HUES6 (cell line): ENCODE measurements at regions not wholly inside any gene's neighbourhood (a gene's known extent, or its start where the extent isn't known, plus 50 kb on each side); places are given as distances from the start of the nearest gene placed in this dataset.

ENCODE experiments used
- H3K27ac ChIP-seq: 2 replicates; pipeline ENCODE4 v1.7.0; 2013; ENCODE audit warnings: low read depth, mild to moderate bottlenecking, low read length, inconsistent platforms
- H3K27me3 ChIP-seq: 2 replicates; pipeline ENCODE4 v1.6.1; 2013; ENCODE audit warnings: low read length; ENCODE audit not compliant: control insufficient read depth, insufficient read depth
- H3K36me3 ChIP-seq: 2 replicates; pipeline ENCODE4 v1.6.1; 2013; ENCODE audit warnings: low read length; ENCODE audit not compliant: control insufficient read depth, insufficient read depth
- H3K4me1 ChIP-seq: 2 replicates; pipeline ENCODE4 v1.6.1; 2013; ENCODE audit warnings: low read length; ENCODE audit not compliant: control insufficient read depth, insufficient read depth
- H3K4me3 ChIP-seq: 2 replicates; pipeline ENCODE4 v1.5.1; 2013; ENCODE audit warnings: low read depth, low read length
- H3K9ac ChIP-seq: one replicate; pipeline ENCODE4 v1.6.1; 2013; ENCODE audit warnings: mild to moderate bottlenecking, low read length
- H3K9me3 ChIP-seq: 2 replicates; pipeline ENCODE4 v1.6.1; 2013; ENCODE audit warnings: low read depth, low read length; ENCODE audit not compliant: control insufficient read depth, insufficient read depth

GRCh38 chr13:54187461-54187860 lies 1158.8 kb downstream of the OLFM4 start:
- Histone ChIP-seq H3K36me3 (no peaks in the 10 kb centered on the region), H3K9ac (no peak overlapping the region), H3K9me3 (no peaks in the 10 kb centered on the region), H3K4me3 (no peak overlapping the region), H3K27me3 (no peaks in the 10 kb centered on the region), H3K27ac (no peak overlapping the region), H3K4me1 (peaks cover 48% of the 10 kb centered on the region)

GRCh38 chr13:54194233-54195024 lies 1165.8 kb downstream of the OLFM4 start:
- 0 out of 2 replicates have a peak overlapping the region, but pooled peaks have one; percentile 12 for H3K4me3 ChIP-seq
- no peaks in the 10 kb centered on the region for H3K36me3 ChIP-seq
- peaks cover 36% of the 10 kb centered on the region for H3K4me1 ChIP-seq
- no peak overlapping the region for H3K9ac ChIP-seq
- H3K27me3 ChIP-seq = no peaks in the 10 kb centered on the region
- no peaks in the 10 kb centered on the region for H3K9me3 ChIP-seq
- H3K27ac ChIP-seq = peak overlapping the region; percentile 68

DNA sequence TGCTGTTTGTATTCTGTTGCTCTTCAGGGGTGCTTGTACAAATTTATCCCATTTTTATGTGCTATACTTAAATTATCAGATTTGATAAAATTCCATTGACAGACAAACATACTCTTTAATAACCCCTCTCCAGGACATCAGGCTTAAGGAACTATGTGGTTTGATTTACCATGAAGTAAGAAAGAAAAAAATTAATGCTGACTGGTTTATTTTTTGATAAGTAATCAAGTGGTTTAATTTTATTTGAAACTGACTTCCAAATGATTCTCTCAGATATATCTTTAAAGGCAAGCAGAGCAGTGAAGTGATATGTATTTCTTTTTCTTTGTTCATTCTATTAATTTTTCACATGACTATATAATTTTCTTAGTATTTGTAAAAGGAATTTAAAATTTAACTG lies 1168.1 kb downstream of the OLFM4 start:
- Histone ChIP-seq H3K9me3 (no peaks in the 10 kb centered on the region), H3K27me3 (no peaks in the 10 kb centered on the region), H3K27ac (no peak overlapping the region), H3K4me1 (peaks cover 38% of the 10 kb centered on the region), H3K4me3 (no peak overlapping the region), H3K36me3 (no peaks in the 10 kb centered on the region), H3K9ac (no peak overlapping the region)

GRCh38 chr13:54198911-54199310 lies 1170.3 kb downstream of the OLFM4 start:
- Histone ChIP-seq H3K27ac (no peak overlapping the region), H3K4me1 (peaks cover 34% of the 10 kb centered on the region), H3K9me3 (no peaks in the 10 kb centered on the region), H3K27me3 (no peaks in the 10 kb centered on the region), H3K36me3 (no peaks in the 10 kb centered on the region), H3K4me3 (no peak overlapping the region), H3K9ac (no peak overlapping the region)

- Histone ChIP-seq H3K9ac (no peak overlapping the region), H3K27ac (no peak overlapping the region), H3K27me3 (no peaks in the 10 kb centered on the region), H3K4me3 (no peak overlapping the region), H3K36me3 (no peaks in the 10 kb centered on the region), H3K9me3 (no peaks in the 10 kb centered on the region), H3K4me1 (peaks cover 32% of the 10 kb centered on the region)
These were observed 1178.0 kb downstream of the OLFM4 start for GRCh38 chr13:54206626-54207025.

DNA sequence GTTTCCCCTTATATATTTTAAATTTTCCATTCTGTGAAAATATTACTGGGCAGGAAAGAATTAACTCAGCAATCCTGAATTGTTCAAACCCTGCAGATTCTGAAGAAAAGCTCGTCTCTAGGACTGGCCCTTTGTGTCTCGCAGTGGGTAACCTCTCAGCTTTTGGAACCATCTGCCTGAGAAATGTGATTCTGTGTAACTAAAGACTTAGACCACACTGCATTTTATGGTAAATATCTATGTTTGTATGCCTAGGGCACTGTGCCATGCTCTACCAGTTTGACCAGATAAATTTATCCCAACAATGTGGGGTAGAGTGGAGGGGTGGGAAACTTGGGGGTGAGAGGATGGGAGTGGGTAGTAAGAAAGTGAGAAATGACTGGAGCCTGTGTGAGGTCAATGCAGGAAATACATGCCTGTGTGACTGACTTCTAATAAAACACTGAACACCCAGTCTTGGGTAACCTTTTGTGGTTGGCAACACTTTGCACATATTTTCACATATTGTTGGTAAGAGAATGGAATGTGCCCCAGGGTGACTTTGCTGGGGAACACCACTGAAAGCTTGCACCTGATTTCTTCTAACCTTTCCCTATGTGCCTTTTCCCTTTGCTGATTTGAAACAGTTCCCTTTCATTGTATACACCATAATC lies 1181.9 kb downstream of the OLFM4 start:
- Histone ChIP-seq H3K4me3 (no peak overlapping the region), H3K36me3 (no peaks in the 10 kb centered on the region), H3K9me3 (no peaks in the 10 kb centered on the region), H3K27ac (no peak overlapping the region; the same call in 1 of the 2 replicates), H3K4me1 (peaks cover 32% of the 10 kb centered on the region), H3K27me3 (no peaks in the 10 kb centered on the region), H3K9ac (no peak overlapping the region)

DNA sequence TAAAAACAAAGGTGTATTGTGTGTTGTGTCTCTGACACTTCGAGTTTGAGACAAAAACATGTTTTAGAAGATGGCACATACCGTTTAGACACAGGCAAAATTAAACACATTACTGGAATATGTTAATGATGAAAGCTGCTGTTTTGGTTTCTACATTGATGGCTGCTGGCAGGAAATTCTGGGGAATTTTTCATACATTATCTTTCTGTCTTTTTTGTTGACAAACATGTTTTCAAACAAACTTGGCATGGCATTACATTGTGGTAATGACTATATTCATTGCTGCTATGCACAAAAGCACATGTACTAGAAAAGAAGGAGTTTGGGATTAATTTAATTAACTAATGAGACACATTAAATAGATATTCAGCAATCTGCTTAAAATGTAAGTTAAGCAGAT lies 1187.6 kb downstream of the OLFM4 start:
- H3K9me3 ChIP-seq = peaks cover 36% of the 10 kb centered on the region
- H3K27ac ChIP-seq = no peak overlapping the region
- H3K9ac ChIP-seq = no peak overlapping the region
- no peaks in the 10 kb centered on the region for H3K36me3 ChIP-seq
- no peaks in the 10 kb centered on the region for H3K27me3 ChIP-seq
- no peak overlapping the region for H3K4me3 ChIP-seq
- peaks cover 1% of the 10 kb centered on the region; the same call in 1 of the 2 replicates for H3K4me1 ChIP-seq

DNA sequence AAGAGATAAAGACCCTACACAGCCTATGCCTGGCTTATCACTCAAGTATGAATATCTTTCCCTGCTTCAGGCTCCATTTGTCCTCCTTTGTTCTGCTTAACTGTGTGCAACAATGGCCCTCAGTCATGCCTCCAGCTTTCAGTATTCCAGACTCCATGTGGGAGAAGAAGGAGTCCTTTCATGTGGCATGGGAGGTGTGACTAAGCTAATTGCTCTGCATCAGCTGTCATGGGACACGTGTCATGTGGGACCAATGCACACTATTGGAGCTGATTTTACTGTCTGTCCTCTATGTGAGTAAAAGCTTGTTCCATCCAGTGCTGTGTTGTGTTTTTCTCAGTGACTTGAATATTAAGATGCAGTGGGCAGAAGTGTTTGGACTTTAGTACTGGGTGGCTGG lies 1198.3 kb downstream of the OLFM4 start:
- H3K4me1 ChIP-seq = peaks cover 3% of the 10 kb centered on the region; the same call in 1 of the 2 replicates
- no peaks in the 10 kb centered on the region for H3K9me3 ChIP-seq
- no peak overlapping the region for H3K4me3 ChIP-seq
- no peaks in the 10 kb centered on the region for H3K36me3 ChIP-seq
- H3K27ac ChIP-seq = no peak overlapping the region
- H3K9ac ChIP-seq = no peak overlapping the region
- H3K27me3 ChIP-seq = no peaks in the 10 kb centered on the region

DNA sequence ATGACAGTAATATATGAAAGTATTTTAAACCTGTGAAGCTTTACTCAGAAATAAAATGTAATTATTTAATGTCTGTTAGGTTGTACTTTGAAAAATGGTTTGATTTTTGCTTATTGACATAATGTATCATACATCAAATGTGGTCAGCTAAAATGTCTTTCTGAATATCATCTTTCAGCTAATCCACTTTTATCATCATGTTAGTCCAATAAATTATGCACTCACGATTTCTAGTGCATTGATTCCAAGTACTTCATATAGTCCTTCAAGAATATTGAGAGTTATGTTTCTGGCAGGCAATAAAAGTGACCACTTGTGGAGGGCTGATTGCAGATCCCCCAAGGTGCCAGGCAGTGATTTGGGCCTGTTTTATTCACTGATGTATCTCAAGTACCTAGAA lies 1204.1 kb downstream of the OLFM4 start:
- Histone ChIP-seq H3K9ac (no peak overlapping the region), H3K27ac (no peak overlapping the region), H3K4me1 (peaks cover 7% of the 10 kb centered on the region; the same call in 1 of the 2 replicates), H3K9me3 (no peaks in the 10 kb centered on the region), H3K27me3 (no peaks in the 10 kb centered on the region), H3K4me3 (no peak overlapping the region), H3K36me3 (no peaks in the 10 kb centered on the region)

DNA sequence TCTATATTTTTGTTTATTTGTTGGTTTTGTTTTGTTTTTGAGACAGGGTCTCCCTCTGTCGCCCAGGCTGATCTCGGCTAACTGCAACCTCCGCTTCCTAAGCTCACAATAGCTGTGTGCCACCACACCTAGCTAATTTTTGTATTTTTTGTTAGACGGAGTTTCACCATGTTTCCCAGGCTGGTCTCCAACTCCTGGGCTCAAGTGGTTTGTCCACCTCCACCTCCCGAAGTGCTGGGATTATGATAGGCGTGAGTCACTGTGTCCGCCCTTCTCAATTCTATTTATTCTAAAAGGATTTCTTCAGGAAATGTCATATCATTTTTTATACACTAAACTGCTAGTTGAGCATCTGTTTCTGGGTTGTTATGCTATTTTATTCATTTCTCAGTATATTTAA lies 1206.0 kb downstream of the OLFM4 start:
- Histone ChIP-seq H3K4me1 (peaks cover 7% of the 10 kb centered on the region; the same call in 1 of the 2 replicates), H3K9ac (no peak overlapping the region), H3K9me3 (no peaks in the 10 kb centered on the region), H3K4me3 (no peak overlapping the region), H3K27ac (no peak overlapping the region), H3K27me3 (no peaks in the 10 kb centered on the region), H3K36me3 (no peaks in the 10 kb centered on the region)

- H3K9me3 ChIP-seq = no peaks in the 10 kb centered on the region
- H3K4me1 ChIP-seq = 0 out of 2 replicates have a peak, but pooled peaks cover under 1% of the 10 kb centered on the region
- no peak overlapping the region for H3K4me3 ChIP-seq
- H3K9ac ChIP-seq = no peak overlapping the region
- no peak overlapping the region for H3K27ac ChIP-seq
- no peaks in the 10 kb centered on the region for H3K27me3 ChIP-seq
- no peaks in the 10 kb centered on the region for H3K36me3 ChIP-seq
These were observed 1213.1 kb downstream of the OLFM4 start for GRCh38 chr13:54241719-54242118.
